ENCODE measurements at regions not wholly inside any gene's neighbourhood (a gene's known extent, or its start where the extent isn't known, plus 50 kb on each side); places are given as distances from the start of the nearest gene placed in this dataset.

- H3K9me3 Mint-ChIP-seq (ENCODE audit: insufficient read depth): peaks cover 2% of the 10 kb centered on the region
- ATAC-seq (ENCODE audit: low read depth) (no peak), DNase-seq (no peak)
- no peaks in the 10 kb centered on the region for H3K4me1 ChIP-seq (ENCODE audit: control insufficient read depth in 2 of 2, insufficient read depth in 2 of 2, low read length in 2 of 2)
- POLR2A ChIA-PET: no interaction called here
- no peak overlapping the region for H3K27ac ChIP-seq (ENCODE audit: low read length in 2 of 2)
- H3K27ac Mint-ChIP-seq: no peak overlapping the region
- H2AFZ ChIP-seq (ENCODE audit: insufficient read depth, low read depth, low read length, poor library complexity, severe bottlenecking): no peak overlapping the region
- peaks cover 0 to 3% (median 0%) of the 10 kb centered on the region in 3 donors for H3K9me3 ChIP-seq (ENCODE audit: control extremely low read depth in 1 of 3, control insufficient read depth in 2 of 3, insufficient read depth in 1 of 3, low read length in 2 of 3)
- H3K36me3 ChIP-seq (replicated peaks in 1 of 2; ENCODE audit: control extremely low read depth in 1 of 2, control insufficient read depth in 1 of 2, extremely low read depth in 1 of 2, insufficient read depth in 2 of 2, low read length in 1 of 2): no peaks in the 10 kb centered on the region
- intact Hi-C loops (cut with micrococcal nuclease): no loop called here
- no peaks in the 10 kb centered on the region for H3K27me3 ChIP-seq (replicated peaks in 1 of 4; ENCODE audit: control extremely low read depth in 1 of 4, control insufficient read depth in 3 of 4, insufficient read depth in 4 of 4, low read length in 3 of 4)
- TF ChIP-seq EZH2 (IDR thresholded peaks at IDR 0.05; ENCODE audit: borderline replicate concordance, insufficient read depth, low read depth, low read length, poor library complexity, severe bottlenecking): no peak
- WGBS (ENCODE audit: insufficient coverage): no CpG with 5 or more reads among the region's 2 CpGs
- H3K4me3 Mint-ChIP-seq: no peak overlapping the region
- no peaks in the 10 kb centered on the region for H4K20me1 ChIP-seq (ENCODE audit: control insufficient read depth, insufficient read depth, low read length, poor library complexity, severe bottlenecking)
- H3K27me3 Mint-ChIP-seq: no peaks in the 10 kb centered on the region
- no peak overlapping the region for H3K4me2 ChIP-seq (replicated peaks; ENCODE audit: low read depth, low read length, poor library complexity, severe bottlenecking)
- no peak overlapping the region for H3K9ac ChIP-seq (ENCODE audit: low read length)
- no peaks in the 10 kb centered on the region for H3K4me1 Mint-ChIP-seq
- H3K79me2 ChIP-seq (ENCODE audit: control insufficient read depth, insufficient read depth, low read length): no peaks in the 10 kb centered on the region
- CTCF ChIA-PET: no interaction called here
- H3K4me3 ChIP-seq (ENCODE audit: control extremely low read depth in 1 of 5, extremely low read depth in 1 of 5, insufficient read depth in 1 of 5, low read depth in 2 of 5, low read length in 4 of 5): no peak overlapping the region
Measured at GRCh38 chr2:193461431-193461934, 1266.8 kb upstream of the TMEFF2 start.

DNA sequence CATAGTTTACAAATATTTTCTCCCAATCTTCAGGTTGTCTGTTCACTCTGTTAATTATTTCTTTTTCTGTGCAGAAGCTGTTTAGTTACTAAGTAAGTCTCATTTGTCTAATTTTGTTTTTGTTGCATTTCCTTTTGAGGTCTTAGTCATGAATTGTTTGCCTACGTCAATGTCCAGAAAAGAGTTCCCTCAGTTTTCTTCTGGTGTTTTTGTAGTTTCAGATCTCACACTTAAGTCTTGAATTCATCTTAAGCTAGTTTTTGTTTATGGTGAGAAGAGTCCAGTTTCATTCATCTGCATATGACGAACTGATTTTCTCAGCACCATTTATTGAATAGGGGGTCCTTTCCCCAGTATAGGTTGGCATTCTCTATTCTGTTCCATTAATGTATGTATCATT is 1252.2 kb upstream of the TMEFF2 start:
- TF ChIP-seq EZH2 (IDR thresholded peaks at IDR 0.05; ENCODE audit: borderline replicate concordance, insufficient read depth, low read depth, low read length, poor library complexity, severe bottlenecking): no peak
- TF ChIP-seq, protein P1, sequence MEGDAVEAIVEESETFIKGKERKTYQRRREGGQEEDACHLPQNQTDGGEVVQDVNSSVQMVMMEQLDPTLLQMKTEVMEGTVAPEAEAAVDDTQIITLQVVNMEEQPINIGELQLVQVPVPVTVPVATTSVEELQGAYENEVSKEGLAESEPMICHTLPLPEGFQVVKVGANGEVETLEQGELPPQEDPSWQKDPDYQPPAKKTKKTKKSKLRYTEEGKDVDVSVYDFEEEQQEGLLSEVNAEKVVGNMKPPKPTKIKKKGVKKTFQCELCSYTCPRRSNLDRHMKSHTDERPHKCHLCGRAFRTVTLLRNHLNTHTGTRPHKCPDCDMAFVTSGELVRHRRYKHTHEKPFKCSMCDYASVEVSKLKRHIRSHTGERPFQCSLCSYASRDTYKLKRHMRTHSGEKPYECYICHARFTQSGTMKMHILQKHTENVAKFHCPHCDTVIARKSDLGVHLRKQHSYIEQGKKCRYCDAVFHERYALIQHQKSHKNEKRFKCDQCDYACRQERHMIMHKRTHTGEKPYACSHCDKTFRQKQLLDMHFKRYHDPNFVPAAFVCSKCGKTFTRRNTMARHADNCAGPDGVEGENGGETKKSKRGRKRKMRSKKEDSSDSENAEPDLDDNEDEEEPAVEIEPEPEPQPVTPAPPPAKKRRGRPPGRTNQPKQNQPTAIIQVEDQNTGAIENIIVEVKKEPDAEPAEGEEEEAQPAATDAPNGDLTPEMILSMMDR (IDR thresholded peaks at IDR 0.05): no peak

More for the DNA sequence above, 1252.2 kb upstream of the TMEFF2 start:
- Mint-ChIP-seq H3K9me3 (ENCODE audit: insufficient read depth) (no peaks in the 10 kb centered on the region), H3K27me3 (no peaks in the 10 kb centered on the region), H3K4me3 (no peak overlapping the region), H3K4me1 (no peaks in the 10 kb centered on the region), H3K27ac (no peak overlapping the region)
- CTCF ChIA-PET: interaction anchor here (1.1 kb wide), 1 partner anchor 57 kb away, joined by 3 read pairs; no protein-coding TSS in a partner anchor
- no peaks in the 10 kb centered on the region for H3K36me3 ChIP-seq (replicated peaks in 1 of 2; ENCODE audit: control extremely low read depth in 1 of 2, control insufficient read depth in 1 of 2, extremely low read depth in 1 of 2, insufficient read depth in 2 of 2, low read length in 1 of 2)
- no peaks in the 10 kb centered on the region for H3K27me3 ChIP-seq (replicated peaks in 1 of 4; ENCODE audit: control extremely low read depth in 1 of 4, control insufficient read depth in 3 of 4, insufficient read depth in 4 of 4, low read length in 3 of 4)
- no peak overlapping the region for H2AFZ ChIP-seq (ENCODE audit: insufficient read depth, low read depth, low read length, poor library complexity, severe bottlenecking)
- no peaks in the 10 kb centered on the region for H3K79me2 ChIP-seq (ENCODE audit: control insufficient read depth, insufficient read depth, low read length)
- no peak overlapping the region for H3K4me2 ChIP-seq (replicated peaks; ENCODE audit: low read depth, low read length, poor library complexity, severe bottlenecking)
- POLR2A ChIA-PET: no interaction called here
- ATAC-seq (ENCODE audit: low read depth): no peak
- H3K4me1 ChIP-seq (ENCODE audit: control insufficient read depth in 2 of 2, insufficient read depth in 2 of 2, low read length in 2 of 2): no peaks in the 10 kb centered on the region
- DNase-seq: no peak
- no peak overlapping the region for H3K9ac ChIP-seq (ENCODE audit: low read length)
- no peak overlapping the region for H3K4me3 ChIP-seq (ENCODE audit: control extremely low read depth in 1 of 5, extremely low read depth in 1 of 5, insufficient read depth in 1 of 5, low read depth in 2 of 5, low read length in 4 of 5)
- no peak overlapping the region for H3K27ac ChIP-seq (ENCODE audit: low read length in 2 of 2)
- no peaks in the 10 kb centered on the region for H4K20me1 ChIP-seq (ENCODE audit: control insufficient read depth, insufficient read depth, low read length, poor library complexity, severe bottlenecking)
- H3K9me3 ChIP-seq (ENCODE audit: control extremely low read depth in 1 of 3, control insufficient read depth in 2 of 3, insufficient read depth in 1 of 3, low read length in 2 of 3): peaks cover 0 to 1% (median 0%) of the 10 kb centered on the region in 3 donors
- intact Hi-C loops (cut with micrococcal nuclease): no loop called here
- no CpG with 5 or more reads among the region's 2 CpGs for WGBS (ENCODE audit: insufficient coverage)

All from B cell (primary cell).